K562 (cell line): ENCODE measurements at regions not wholly inside any gene's neighbourhood (a gene's known extent, or its start where the extent isn't known, plus 50 kb on each side); places are given as distances from the start of the nearest gene placed in this dataset.

ENCODE experiments used
- ATAC-seq: fragments of 200-7000 bp; cut with Tn5 transposase; 3 replicates; pipeline ENCODE4 v1.9.1; 2020; ENCODE audit warnings: moderate library complexity
- BruUV-seq: library from RNA; stranded (reverse); fragments of 400-500 nt; replicated peaks from 2 replicates; lab custom pipeline; 2021; lab: Mats Ljungman, UMichigan
- CTCF ChIA-PET: fragments of 300-600 bp; formaldehyde crosslinking; extraction: SDS; loops from one replicate; lab custom pipeline; 2021; ENCODE audit warnings: low intra/inter-chr PET ratio; lab: Yijun Ruan, JAX
- POLR2A ChIA-PET: fragments of 300-600, 350-650 bp; sonication (Branson Sonifier 250); formaldehyde crosslinking; extraction: SDS; loops from one replicate; lab custom pipeline; 2021; ENCODE audit warnings: antibody characterized with exemption, inconsistent platforms; lab: Yijun Ruan, JAX
- DNase-seq, 4 experiments: peaks; one replicate each; pipeline versions ENCODE4 v3.0.0 to v3.0.0-alpha.2; 2011 to 2018; ENCODE audit warnings: low spot score in 3 of 4, mixed read lengths in 3 of 4; ENCODE audit errors: extremely low read depth in 1 of 4
- FAIRE-seq: peaks from 2 replicates; lab custom pipeline; 2011; peaks lifted over from hg19 to GRCh38; lab: Jason Lieb, UNC
- H2AFZ ChIP-seq: 2 replicates; pipeline ENCODE4 v1.6.0; 2011; ENCODE audit warnings: low read depth, low read length, control low read depth, inconsistent platforms
- H3K27ac ChIP-seq: fragments of 200-600 bp; 3 replicates; pipeline ENCODE4 v1.8.0; 2011; ENCODE audit warnings: low read depth, mild to moderate bottlenecking, control low read depth, inconsistent platforms, low read length, moderate library complexity, mixed read lengths; ENCODE audit errors: extremely low read depth
- H3K27me3 ChIP-seq, 2 experiments: fragments of 300-600 bp in 1 of 2; 2 replicates in 1 of 2; 3 replicates in 1 of 2; pipeline versions ENCODE4 v1.6.0 to v1.8.0; 2011; ENCODE audit warnings: inconsistent platforms in 2 of 2, low read length in 2 of 2, mild to moderate bottlenecking in 1 of 2, mixed read lengths in 1 of 2, moderate library complexity in 1 of 2; ENCODE audit not compliant: control insufficient read depth in 2 of 2, insufficient read depth in 2 of 2
- H3K36me3 ChIP-seq: fragments of 300-600 bp; 3 replicates; pipeline ENCODE4 v1.8.0; 2011; ENCODE audit warnings: mild to moderate bottlenecking, low read length, inconsistent platforms; ENCODE audit not compliant: control insufficient read depth, insufficient read depth
- H3K4me1 ChIP-seq, 2 experiments: fragments of 200-600 bp in 1 of 2; replicated peaks in 1 of 2; 2 replicates in 1 of 2; 3 replicates in 1 of 2; pipeline versions ENCODE4 v1.5.1 to v1.8.0; 2011; ENCODE audit warnings: inconsistent platforms in 2 of 2, low read length in 2 of 2, mild to moderate bottlenecking in 1 of 2, mixed read lengths in 1 of 2, moderate library complexity in 1 of 2; ENCODE audit not compliant: control insufficient read depth in 2 of 2, insufficient read depth in 2 of 2
- H3K4me2 ChIP-seq: 2 replicates; pipeline ENCODE4 v1.6.1; 2011; ENCODE audit warnings: low read length, control low read depth, inconsistent platforms, mixed read lengths; ENCODE audit not compliant: insufficient read depth
- H3K4me3 ChIP-seq: fragments of 200-600 bp; sonication (generic), shearing (Covaris generic); 2 replicates; pipeline ENCODE4 v1.5.1; 2016; ENCODE audit warnings: control low read depth, inconsistent platforms
- H3K79me2 ChIP-seq: fragments of 200-600 bp; 3 replicates; pipeline ENCODE4 v1.8.0; 2011; ENCODE audit warnings: low read length, inconsistent platforms; ENCODE audit not compliant: control insufficient read depth, insufficient read depth
- H3K9ac ChIP-seq, 2 experiments: 2 replicates each; pipeline versions ENCODE4 v1.6.0 to v1.6.1; 2011; ENCODE audit warnings: low read depth in 2 of 2, low read length in 2 of 2, control low read depth in 1 of 2, inconsistent platforms in 1 of 2, mild to moderate bottlenecking in 1 of 2, mixed read lengths in 1 of 2; ENCODE audit not compliant: insufficient read depth in 1 of 2
- H3K9me1 ChIP-seq: one replicate; pipeline ENCODE4 v1.6.0; 2011; ENCODE audit warnings: inconsistent platforms, mild to moderate bottlenecking, low read length, moderate library complexity; ENCODE audit not compliant: control insufficient read depth, insufficient read depth
- H3K9me3 ChIP-seq: replicated peaks from 2 replicates; pipeline ENCODE4 v1.5.1; 2011; ENCODE audit warnings: low read depth, low read length, inconsistent platforms; ENCODE audit not compliant: control insufficient read depth, insufficient read depth
- H4K20me1 ChIP-seq: replicated peaks from 2 replicates; pipeline ENCODE4 v1.6.1; 2011; ENCODE audit warnings: low read length, inconsistent platforms, mixed read lengths; ENCODE audit not compliant: control insufficient read depth, insufficient read depth
- ARHGAP35 ChIP-seq: fragments of 450-650 bp; IDR thresholded peaks from 2 replicates; pipeline ENCODE4 v1.6.1; 2018; ENCODE audit not compliant: partially characterized antibody
- ASH1L ChIP-seq: fragments of 450-650 bp; IDR thresholded peaks from 2 replicates; pipeline ENCODE4 v1.6.1; 2018; ENCODE audit warnings: borderline replicate concordance, mild to moderate bottlenecking, low read depth; ENCODE audit not compliant: partially characterized antibody
- CAMTA2 ChIP-seq: fragments of 250-450 bp; sonication (Bioruptor Pico); conservative IDR thresholded peaks from 2 replicates; pipeline ENCODE4 v1.5.1; 2022
- EP400 ChIP-seq: fragments of 450-650 bp; IDR thresholded peaks from 2 replicates; pipeline ENCODE4 v1.6.1; 2017; ENCODE audit warnings: antibody characterized with exemption, mild to moderate bottlenecking, moderate library complexity
- JUND ChIP-seq, 2 experiments: IDR thresholded peaks; 2 replicates in 1 of 2; 3 replicates in 1 of 2; pipeline ENCODE4 v1.6.1; 2011; ENCODE audit warnings: borderline replicate concordance in 2 of 2, low read depth in 2 of 2, low read length in 2 of 2, improper control_type of control experiment in 1 of 2, missing biosample characterization in 1 of 2, missing genetic modification characterization in 1 of 2, missing genetic modification reagents in 1 of 2
- MAFG ChIP-seq: fragments of 450-650 bp; conservative IDR thresholded peaks from 2 replicates; pipeline ENCODE4 v1.6.1; 2016; ENCODE audit warnings: missing genetic modification characterization, missing compliant biosample characterization
- MED1 ChIP-seq: sonication (generic); formaldehyde crosslinking; IDR thresholded peaks from 2 replicates; pipeline ENCODE4 v1.8.1; 2023; ENCODE audit warnings: missing genetic modification reagents, borderline replicate concordance
- SMARCB1 ChIP-seq: IDR thresholded peaks from 2 replicates; pipeline ENCODE4 v1.6.1; 2011; ENCODE audit warnings: improper control_type of control experiment, low read depth; ENCODE audit not compliant: insufficient read length
- YY1 ChIP-seq, 3 experiments: IDR thresholded peaks; 2 replicates each; pipeline ENCODE4 v1.6.1; 2011; ENCODE audit warnings: low read length in 2 of 3, mild to moderate bottlenecking in 2 of 3, moderate library complexity in 2 of 3, borderline replicate concordance in 1 of 3, control low read depth in 1 of 3, low read depth in 1 of 3; ENCODE audit not compliant: insufficient read depth in 3 of 3, insufficient replicate concordance in 2 of 3, control insufficient read depth in 1 of 3, insufficient read length in 1 of 3; ENCODE audit errors: extremely low read depth in 1 of 3
- ZBTB2 ChIP-seq: fragments of 450-650 bp; IDR thresholded peaks from 2 replicates; pipeline ENCODE4 v1.6.1; 2016; ENCODE audit warnings: antibody characterized with exemption
- ZHX1 ChIP-seq: fragments of 150-350 bp; conservative IDR thresholded peaks from 2 replicates; pipeline ENCODE4 v1.6.1; 2014; ENCODE audit warnings: low read length
- ZNF3 ChIP-seq: fragments of 250-450 bp; sonication (Bioruptor Pico); IDR thresholded peaks from 2 replicates; pipeline ENCODE4 v1.5.0; 2021; ENCODE audit warnings: mild to moderate bottlenecking, moderate library complexity
- ZNF830 ChIP-seq: fragments of 250-450 bp; sonication (Bioruptor Pico); IDR thresholded peaks from 2 replicates; pipeline ENCODE4 v1.5.0; 2021; ENCODE audit warnings: mild to moderate bottlenecking
- WGBS: fragments of 100-300 bp; shearing (Covaris generic); methylation state at CpG from one replicate; pipeline ENCODE4 v1.1.6; 2016; ENCODE audit warnings: low coverage, mixed read lengths; ENCODE audit not compliant: insufficient coverage; ENCODE audit errors: missing lambda C conversion rate; 5-methylcytosine and 5-hydroxymethylcytosine counted together
- in situ Hi-C: fragments of 300-500 bp; cut with MboI; formaldehyde crosslinking; loops from 4 replicates; pipeline ENCODE4 v1.15.0; 2018; ENCODE audit warnings: inconsistent platforms, mixed read lengths
- intact Hi-C: fragments of 100-400 bp; cut with micrococcal nuclease; formaldehyde crosslinking; loops from 2 replicates; pipeline ENCODE4 v1.14.2; 2022
- TF ChIP-seq, protein P1 (sequence below): fragments of 250-450 bp; sonication (Bioruptor Pico); IDR thresholded peaks from 2 replicates; pipeline ENCODE4 v1.4.0; 2020; ENCODE audit warnings: borderline replicate concordance
- TF ChIP-seq, protein P2 (sequence below), 3 experiments: IDR thresholded peaks in 2 of 3; conservative IDR thresholded peaks in 1 of 3; 2 replicates each; pipeline ENCODE4 v1.5.1; 2011 to 2012; ENCODE audit warnings: low read length in 3 of 3, mild to moderate bottlenecking in 3 of 3, control low read depth in 2 of 3, improper control_type of control experiment in 1 of 3, inconsistent platforms in 1 of 3, low read depth in 1 of 3, mixed read lengths in 1 of 3, moderate library complexity in 1 of 3; ENCODE audit not compliant: insufficient read depth in 2 of 3

- Histone ChIP-seq H3K4me2 (no peak overlapping the region), H3K79me2 (no peaks in the 10 kb centered on the region), H4K20me1 (no peaks in the 10 kb centered on the region), H3K4me3 (no peak overlapping the region), H3K36me3 (no peaks in the 10 kb centered on the region), H3K4me1 (no peaks in the 10 kb centered on the region; a peak in 1 of 5 replicates), H2AFZ (no peak overlapping the region), H3K9me3 (no peaks in the 10 kb centered on the region), H3K27me3 (no peaks in the 10 kb centered on the region), H3K9ac (no peak overlapping the region), H3K9me1 (no peaks in the 10 kb centered on the region), H3K27ac (no peak overlapping the region)
- ChIA-PET POLR2A (no interaction called here), CTCF (no interaction called here)
- no peak for ATAC-seq
- 74% methylated on average over 5 of the region's 7 CpGs for whole genome bisulfite sequencing
- BruUV-seq, result no TSS peak
- no peak for FAIRE-seq
- intact Hi-C loops, result no loop called here
- no peak for DNase-seq
- in situ Hi-C loops, result no loop called here
- TF ChIP-seq YY1 (IDR thresholded peaks at IDR 0.05; ENCODE audit: borderline replicate concordance in 1 of 3, control insufficient read depth in 1 of 3, extremely low read depth in 1 of 3, insufficient read depth in 3 of 3, insufficient read length in 1 of 3, insufficient replicate concordance in 2 of 3, low read depth in 1 of 3, low read length in 2 of 3), result no peak
- no peak for TF ChIP-seq ZHX1
- no peak for TF ChIP-seq SMARCB1
- no peak for TF ChIP-seq MAFG
- TF ChIP-seq ZBTB2, result no peak
- TF ChIP-seq, protein P1, sequence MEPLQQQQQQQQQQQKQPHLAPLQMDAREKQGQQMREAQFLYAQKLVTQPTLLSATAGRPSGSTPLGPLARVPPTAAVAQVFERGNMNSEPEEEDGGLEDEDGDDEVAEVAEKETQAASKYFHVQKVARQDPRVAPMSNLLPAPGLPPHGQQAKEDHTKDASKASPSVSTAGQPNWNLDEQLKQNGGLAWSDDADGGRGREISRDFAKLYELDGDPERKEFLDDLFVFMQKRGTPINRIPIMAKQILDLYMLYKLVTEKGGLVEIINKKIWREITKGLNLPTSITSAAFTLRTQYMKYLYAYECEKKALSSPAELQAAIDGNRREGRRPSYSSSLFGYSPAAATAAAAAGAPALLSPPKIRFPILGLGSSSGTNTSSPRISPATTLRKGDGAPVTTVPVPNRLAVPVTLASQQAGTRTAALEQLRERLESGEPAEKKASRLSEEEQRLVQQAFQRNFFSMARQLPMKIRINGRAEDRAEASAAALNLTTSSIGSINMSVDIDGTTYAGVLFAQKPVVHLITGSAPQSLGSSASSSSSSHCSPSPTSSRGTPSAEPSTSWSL (CRISPR knock-in tag), result no peak
- no peak for TF ChIP-seq ASH1L
- TF ChIP-seq ARHGAP35, result no peak
- TF ChIP-seq ZNF3 (CRISPR knock-in tag), result no peak
- TF ChIP-seq EP400, result no peak
- no peak for TF ChIP-seq ZNF830 (CRISPR knock-in tag)
- TF ChIP-seq CAMTA2 (CRISPR knock-in tag), result no peak
- TF ChIP-seq, protein P2, sequence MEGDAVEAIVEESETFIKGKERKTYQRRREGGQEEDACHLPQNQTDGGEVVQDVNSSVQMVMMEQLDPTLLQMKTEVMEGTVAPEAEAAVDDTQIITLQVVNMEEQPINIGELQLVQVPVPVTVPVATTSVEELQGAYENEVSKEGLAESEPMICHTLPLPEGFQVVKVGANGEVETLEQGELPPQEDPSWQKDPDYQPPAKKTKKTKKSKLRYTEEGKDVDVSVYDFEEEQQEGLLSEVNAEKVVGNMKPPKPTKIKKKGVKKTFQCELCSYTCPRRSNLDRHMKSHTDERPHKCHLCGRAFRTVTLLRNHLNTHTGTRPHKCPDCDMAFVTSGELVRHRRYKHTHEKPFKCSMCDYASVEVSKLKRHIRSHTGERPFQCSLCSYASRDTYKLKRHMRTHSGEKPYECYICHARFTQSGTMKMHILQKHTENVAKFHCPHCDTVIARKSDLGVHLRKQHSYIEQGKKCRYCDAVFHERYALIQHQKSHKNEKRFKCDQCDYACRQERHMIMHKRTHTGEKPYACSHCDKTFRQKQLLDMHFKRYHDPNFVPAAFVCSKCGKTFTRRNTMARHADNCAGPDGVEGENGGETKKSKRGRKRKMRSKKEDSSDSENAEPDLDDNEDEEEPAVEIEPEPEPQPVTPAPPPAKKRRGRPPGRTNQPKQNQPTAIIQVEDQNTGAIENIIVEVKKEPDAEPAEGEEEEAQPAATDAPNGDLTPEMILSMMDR (IDR thresholded peaks at IDR 0.05 in 2 of 3, conservative IDR thresholded peaks at IDR 0.05 in 1 of 3; ENCODE audit: insufficient read depth in 2 of 3, low read depth in 1 of 3, low read length in 3 of 3), result no peak
- TF ChIP-seq JUND (IDR thresholded peaks at IDR 0.05; ENCODE audit: borderline replicate concordance, low read depth, low read length), result no peak
- no peak for TF ChIP-seq JUND (tag; IDR thresholded peaks at IDR 0.05; ENCODE audit: borderline replicate concordance, low read depth, low read length)
- no peak for TF ChIP-seq MED1 (CRISPR knock-in tag)
Measured at GRCh38 chr6:16069671-16070070, 59.2 kb upstream of the MYLIP start.
